ENCODE measurements at regions not wholly inside any gene's neighbourhood (a gene's known extent, or its start where the extent isn't known, plus 50 kb on each side); places are given as distances from the start of the nearest gene placed in this dataset.

GRCh38 chr5:63263411-63263810 is 684.8 kb downstream of the LRRC70 start:
- TF ChIP-seq, protein P1, sequence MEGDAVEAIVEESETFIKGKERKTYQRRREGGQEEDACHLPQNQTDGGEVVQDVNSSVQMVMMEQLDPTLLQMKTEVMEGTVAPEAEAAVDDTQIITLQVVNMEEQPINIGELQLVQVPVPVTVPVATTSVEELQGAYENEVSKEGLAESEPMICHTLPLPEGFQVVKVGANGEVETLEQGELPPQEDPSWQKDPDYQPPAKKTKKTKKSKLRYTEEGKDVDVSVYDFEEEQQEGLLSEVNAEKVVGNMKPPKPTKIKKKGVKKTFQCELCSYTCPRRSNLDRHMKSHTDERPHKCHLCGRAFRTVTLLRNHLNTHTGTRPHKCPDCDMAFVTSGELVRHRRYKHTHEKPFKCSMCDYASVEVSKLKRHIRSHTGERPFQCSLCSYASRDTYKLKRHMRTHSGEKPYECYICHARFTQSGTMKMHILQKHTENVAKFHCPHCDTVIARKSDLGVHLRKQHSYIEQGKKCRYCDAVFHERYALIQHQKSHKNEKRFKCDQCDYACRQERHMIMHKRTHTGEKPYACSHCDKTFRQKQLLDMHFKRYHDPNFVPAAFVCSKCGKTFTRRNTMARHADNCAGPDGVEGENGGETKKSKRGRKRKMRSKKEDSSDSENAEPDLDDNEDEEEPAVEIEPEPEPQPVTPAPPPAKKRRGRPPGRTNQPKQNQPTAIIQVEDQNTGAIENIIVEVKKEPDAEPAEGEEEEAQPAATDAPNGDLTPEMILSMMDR (IDR thresholded peaks at IDR 0.05), result no peak
- TF ChIP-seq POLR2A (IDR thresholded peaks at IDR 0.05), result no peak
